HepG2 (cell line): ENCODE measurements at regions not wholly inside any gene's neighbourhood (a gene's known extent, or its start where the extent isn't known, plus 50 kb on each side); places are given as distances from the start of the nearest gene placed in this dataset.

Experiments used
- E2F1 ChIP-seq: sonication (generic); formaldehyde crosslinking; IDR thresholded peaks from 2 replicates; pipeline ENCODE4 v1.5.0; 2020; ENCODE audit warnings: missing genetic modification reagents
- ETV6 ChIP-seq: sonication (generic); formaldehyde crosslinking; conservative IDR thresholded peaks from 2 replicates; pipeline ENCODE4 v1.4.0; 2020; ENCODE audit warnings: missing genetic modification reagents
- FLYWCH1 ChIP-seq: sonication (generic); formaldehyde crosslinking; IDR thresholded peaks from 2 replicates; pipeline ENCODE4 v1.8.1; 2023; ENCODE audit warnings: mild to moderate bottlenecking, missing genetic modification reagents
- JUND ChIP-seq: sonication (generic); formaldehyde crosslinking; IDR thresholded peaks from 2 replicates; pipeline ENCODE4 v1.8.0; 2022; ENCODE audit warnings: mild to moderate bottlenecking, missing genetic modification reagents
- NFE2L1 ChIP-seq: sonication (generic); formaldehyde crosslinking; IDR thresholded peaks from 2 replicates; pipeline ENCODE4 v1.4.0; 2020; ENCODE audit warnings: missing genetic modification reagents, mild to moderate bottlenecking, borderline replicate concordance
- POLR2A ChIP-seq, 2 experiments: IDR thresholded peaks; 2 replicates each; pipeline ENCODE4 v1.6.1; 2011; ENCODE audit warnings: low read depth in 2 of 2, low read length in 2 of 2, mild to moderate bottlenecking in 1 of 2, moderate library complexity in 1 of 2; ENCODE audit not compliant: insufficient read depth in 1 of 2
- RAD21 ChIP-seq: fragments of 450-650 bp; formaldehyde crosslinking; IDR thresholded peaks from 2 replicates; pipeline ENCODE4 v1.5.0; 2020; ENCODE audit warnings: mild to moderate bottlenecking
- SMC3 ChIP-seq: IDR thresholded peaks from 2 replicates; pipeline ENCODE4 v1.6.1; 2011; ENCODE audit warnings: low read length, improper control_type of control experiment
- TBP ChIP-seq: sonication (generic); formaldehyde crosslinking; IDR thresholded peaks from 2 replicates; pipeline ENCODE4 v1.5.0; 2020; ENCODE audit warnings: missing genetic modification reagents
- TFAP4 ChIP-seq: sonication (generic); IDR thresholded peaks from 2 replicates; pipeline ENCODE4 v1.6.1; 2016; ENCODE audit warnings: low read depth, borderline replicate concordance
- ZNF331 ChIP-seq: sonication (generic); formaldehyde crosslinking; IDR thresholded peaks from 2 replicates; pipeline ENCODE4 v1.4.0; 2020; ENCODE audit warnings: missing genetic modification reagents
- ZNF574 ChIP-seq: sonication (generic); formaldehyde crosslinking; IDR thresholded peaks from 2 replicates; pipeline ENCODE4 v1.4.0; 2020; ENCODE audit warnings: missing genetic modification reagents
- ZNF629 ChIP-seq: sonication (generic); formaldehyde crosslinking; conservative IDR thresholded peaks from 2 replicates; pipeline ENCODE4 v1.5.0; 2020; ENCODE audit warnings: missing genetic modification reagents
- TF ChIP-seq, protein P1 (sequence below): sonication (generic); formaldehyde crosslinking; IDR thresholded peaks from 2 replicates; pipeline ENCODE4 v1.5.0; 2020; ENCODE audit warnings: mild to moderate bottlenecking, missing genetic modification reagents, moderate library complexity

DNA sequence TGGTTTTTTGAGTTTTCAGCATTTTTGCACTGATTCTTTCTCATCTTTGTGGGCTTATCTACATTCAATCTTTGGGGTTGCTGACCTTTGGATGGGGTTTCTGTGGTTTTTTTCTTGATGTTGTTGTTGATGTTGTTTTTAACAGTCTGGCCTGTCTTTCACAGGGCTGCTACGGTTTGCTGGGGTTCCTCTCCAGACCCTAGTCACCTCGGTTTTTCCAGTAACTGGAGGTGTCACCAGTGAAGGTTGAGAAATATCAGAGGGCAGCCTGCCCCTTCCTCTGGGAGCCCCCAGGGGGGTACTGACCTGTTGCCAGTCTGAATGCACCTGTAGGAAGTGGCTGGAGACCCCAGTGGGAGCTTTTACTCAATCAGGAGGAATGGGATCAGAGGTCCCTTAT, 365.4 kb downstream of the JRKL start:
- TF ChIP-seq, protein P1, sequence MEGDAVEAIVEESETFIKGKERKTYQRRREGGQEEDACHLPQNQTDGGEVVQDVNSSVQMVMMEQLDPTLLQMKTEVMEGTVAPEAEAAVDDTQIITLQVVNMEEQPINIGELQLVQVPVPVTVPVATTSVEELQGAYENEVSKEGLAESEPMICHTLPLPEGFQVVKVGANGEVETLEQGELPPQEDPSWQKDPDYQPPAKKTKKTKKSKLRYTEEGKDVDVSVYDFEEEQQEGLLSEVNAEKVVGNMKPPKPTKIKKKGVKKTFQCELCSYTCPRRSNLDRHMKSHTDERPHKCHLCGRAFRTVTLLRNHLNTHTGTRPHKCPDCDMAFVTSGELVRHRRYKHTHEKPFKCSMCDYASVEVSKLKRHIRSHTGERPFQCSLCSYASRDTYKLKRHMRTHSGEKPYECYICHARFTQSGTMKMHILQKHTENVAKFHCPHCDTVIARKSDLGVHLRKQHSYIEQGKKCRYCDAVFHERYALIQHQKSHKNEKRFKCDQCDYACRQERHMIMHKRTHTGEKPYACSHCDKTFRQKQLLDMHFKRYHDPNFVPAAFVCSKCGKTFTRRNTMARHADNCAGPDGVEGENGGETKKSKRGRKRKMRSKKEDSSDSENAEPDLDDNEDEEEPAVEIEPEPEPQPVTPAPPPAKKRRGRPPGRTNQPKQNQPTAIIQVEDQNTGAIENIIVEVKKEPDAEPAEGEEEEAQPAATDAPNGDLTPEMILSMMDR (CRISPR knock-in tag): no peak
- no peak for TF ChIP-seq JUND (CRISPR knock-in tag)
- TF ChIP-seq ETV6 (CRISPR knock-in tag): no peak
- no peak for TF ChIP-seq NFE2L1 (CRISPR knock-in tag)
- no peak for TF ChIP-seq E2F1 (CRISPR knock-in tag)
- no peak for TF ChIP-seq RAD21 (CRISPR knock-in tag)
- no peak for TF ChIP-seq FLYWCH1 (CRISPR knock-in tag)
- no peak for TF ChIP-seq ZNF331 (CRISPR knock-in tag)
- no peak for TF ChIP-seq TFAP4
- TF ChIP-seq TBP: no peak
- TF ChIP-seq ZNF629: no peak
- TF ChIP-seq POLR2A (IDR thresholded peaks at IDR 0.05; ENCODE audit: insufficient read depth in 1 of 2, low read depth in 2 of 2, low read length in 2 of 2): no peak
- no peak for TF ChIP-seq ZNF574 (CRISPR knock-in tag)
- no peak for TF ChIP-seq SMC3
